ENCODE measurements at regions not wholly inside any gene's neighbourhood (a gene's known extent, or its start where the extent isn't known, plus 50 kb on each side); places are given as distances from the start of the nearest gene placed in this dataset.

GRCh38 chr15:101124731-101125451 lies 127.0 kb downstream of the CHSY1 start (continued):
- no peak for TF ChIP-seq RBM39 (optimal IDR thresholded peaks at IDR 0.05; ENCODE audit: low read depth, low read length)
- no peak for TF ChIP-seq SNIP1 (IDR thresholded peaks at IDR 0.05; ENCODE audit: low read depth)
- no peak for TF ChIP-seq HNRNPH1 (optimal IDR thresholded peaks at IDR 0.05; ENCODE audit: low read depth, low read length)
- TF ChIP-seq TOE1 (IDR thresholded peaks at IDR 0.05; ENCODE audit: borderline replicate concordance), result no peak
- no peak for TF ChIP-seq TOE1 (CRISPR knock-in tag; IDR thresholded peaks at IDR 0.05; ENCODE audit: borderline replicate concordance, low read depth)
- TF ChIP-seq ARID3A (IDR thresholded peaks at IDR 0.05; ENCODE audit: borderline replicate concordance, low read depth, low read length), result no peak
- no peak for TF ChIP-seq TRIM24 (IDR thresholded peaks at IDR 0.05)
- TF ChIP-seq HES1 (IDR thresholded peaks at IDR 0.05; ENCODE audit: low read depth), result no peak
- TF ChIP-seq TAF1 (IDR thresholded peaks at IDR 0.05; ENCODE audit: control insufficient read depth, extremely low read depth, insufficient read depth, low read length, severe bottlenecking), result no peak
- TF ChIP-seq RFX7 (CRISPR knock-in tag; IDR thresholded peaks at IDR 0.05), result no peak
- no peak for TF ChIP-seq PYGO2 (tag; IDR thresholded peaks at IDR 0.05)
